HCT116 (cell line): ENCODE measurements at regions not wholly inside any gene's neighbourhood (a gene's known extent, or its start where the extent isn't known, plus 50 kb on each side); places are given as distances from the start of the nearest gene placed in this dataset.
"Not testable (repeated sequence)": the region's sequence is repeated elsewhere in the genome, so short reads cannot be mapped to it uniquely, and the experiment has no call there.

Experiments used
- ATAC-seq: fragments of 200-7000 bp; cut with Tn5 transposase; 2 replicates; pipeline ENCODE4 v1.9.1; 2020; ENCODE audit warnings: mild to moderate bottlenecking, moderate library complexity
- BruUV-seq: library from RNA; stranded (reverse); fragments of 400-500 nt; replicated peaks from 2 replicates; lab custom pipeline; 2021; lab: Mats Ljungman, UMichigan
- CTCF ChIA-PET: fragments of 300-600 bp; sonication (Branson Sonifier 250); formaldehyde crosslinking; loops from one replicate; lab custom pipeline; 2021; ENCODE audit warnings: antibody characterized with exemption; lab: Charles Lee
- POLR2A ChIA-PET: fragments of 300-600, 350-600 bp; sonication (Branson Sonifier 250); formaldehyde crosslinking; loops from one replicate; lab custom pipeline; 2021; ENCODE audit warnings: antibody characterized with exemption; lab: Charles Lee
- RAD21 ChIA-PET, 2 experiments: fragments of 300-600 bp; sonication (Branson Sonifier 250); formaldehyde crosslinking; loops; one replicate each; lab custom pipeline; 2023; ENCODE audit warnings: low total read pairs in 2 of 2; ENCODE audit not compliant: uncharacterized antibody in 2 of 2, unreplicated experiment in 2 of 2, low non-redundant PET in 1 of 2; lab: Charles Lee
- DNase-seq: peaks from one replicate; pipeline ENCODE4 v3.0.0-alpha.2; 2010; ENCODE audit warnings: low read depth, low spot score
- H2AFZ ChIP-seq: fragments of 200-600 bp; shearing (Covaris generic), sonication (generic); 2 replicates; pipeline ENCODE4 v1.6.1; 2017; ENCODE audit warnings: low read depth, mixed run types, mixed read lengths, antibody characterized with exemption, low read length; ENCODE audit not compliant: poor library complexity, severe bottlenecking
- H3K27ac ChIP-seq: 2 replicates; pipeline ENCODE4 v1.5.1; 2012; ENCODE audit warnings: low read depth, low read length
- H3K27me3 ChIP-seq: fragments of 200-600 bp; sonication (generic); 2 replicates; pipeline ENCODE4 v1.6.1; 2016; ENCODE audit warnings: mixed run types, low read length, mixed read lengths; ENCODE audit not compliant: insufficient read depth
- H3K36me3 ChIP-seq, 2 experiments: fragments of 200-500 bp in 1 of 2; fragments of 200-600 bp in 1 of 2; sonication (Bioruptor generic) in 1 of 2; sonication (generic) in 1 of 2; 2 replicates each; pipeline versions ENCODE4 v1.5.1 to v1.6.1; 2014 to 2016; ENCODE audit warnings: low read length in 2 of 2, inconsistent platforms in 1 of 2, mixed read lengths in 1 of 2, mixed run types in 1 of 2; ENCODE audit not compliant: insufficient read depth in 2 of 2, control insufficient read depth in 1 of 2
- H3K4me1 ChIP-seq, 2 experiments: fragments of 200-600 bp in 1 of 2; sonication (generic) in 1 of 2; 2 replicates each; pipeline versions ENCODE4 v1.5.1 to v1.6.1; 2012 to 2017; ENCODE audit warnings: low read length in 2 of 2, inconsistent platforms in 1 of 2, mild to moderate bottlenecking in 1 of 2, mixed read lengths in 1 of 2, mixed run types in 1 of 2, moderate library complexity in 1 of 2; ENCODE audit not compliant: insufficient read depth in 2 of 2, control insufficient read depth in 1 of 2
- H3K4me2 ChIP-seq: fragments of 200-600 bp; sonication (generic); 2 replicates; pipeline ENCODE4 v1.6.1; 2017; ENCODE audit warnings: mixed run types, low read length, mixed read lengths
- H3K4me3 ChIP-seq, 2 experiments: fragments of 200-600 bp in 1 of 2; sonication (generic) in 1 of 2; replicated peaks in 1 of 2; 2 replicates each; pipeline ENCODE4 v1.5.1; 2011 to 2016; ENCODE audit warnings: low read length in 2 of 2, control low read depth in 1 of 2, low read depth in 1 of 2, mild to moderate bottlenecking in 1 of 2, mixed read lengths in 1 of 2, mixed run types in 1 of 2
- H3K79me2 ChIP-seq: fragments of 200-600 bp; sonication (generic); 2 replicates; pipeline ENCODE4 v1.6.1; 2017; ENCODE audit warnings: mild to moderate bottlenecking, mixed run types, low read length, moderate library complexity, mixed read lengths; ENCODE audit not compliant: insufficient read depth
- H3K9ac ChIP-seq: fragments of 200-600 bp; sonication (generic); 2 replicates; pipeline ENCODE4 v1.6.1; 2016; ENCODE audit warnings: low read length, mixed read lengths
- H3K9me2 ChIP-seq: fragments of 200-600 bp; sonication (generic), shearing (Covaris generic); 2 replicates; pipeline ENCODE4 v1.6.1; 2017; ENCODE audit warnings: mixed run types, mild to moderate bottlenecking, moderate library complexity; ENCODE audit not compliant: insufficient read depth
- H3K9me3 ChIP-seq, 2 experiments: fragments of 200-500 bp in 1 of 2; fragments of 200-600 bp in 1 of 2; sonication (Bioruptor generic) in 1 of 2; sonication (generic) in 1 of 2; 2 replicates each; pipeline ENCODE4 v1.6.1; 2014 to 2017; ENCODE audit warnings: low read length in 2 of 2, mixed read lengths in 2 of 2, inconsistent platforms in 1 of 2, low read depth in 1 of 2, mild to moderate bottlenecking in 1 of 2, mixed run types in 1 of 2, moderate library complexity in 1 of 2; ENCODE audit not compliant: control insufficient read depth in 1 of 2, insufficient read depth in 1 of 2
- H4K20me1 ChIP-seq: fragments of 200-600 bp; sonication (generic), shearing (Covaris generic); 2 replicates; pipeline ENCODE4 v1.6.1; 2017; ENCODE audit warnings: mixed run types, mild to moderate bottlenecking, moderate library complexity; ENCODE audit not compliant: insufficient read depth
- intact Hi-C: fragments of 100-400 bp; cut with micrococcal nuclease; formaldehyde crosslinking; loops from 2 replicates; pipeline ENCODE4 v1.10.0; 2022

- H3K9me3 ChIP-seq, H3K36me3 ChIP-seq, H2AFZ ChIP-seq, H3K4me2 ChIP-seq, BruUV-seq, CTCF ChIA-PET, H3K9ac ChIP-seq, DNase-seq, H3K79me2 ChIP-seq, H3K27me3 ChIP-seq, ATAC-seq, RAD21 ChIA-PET, intact Hi-C loops, H4K20me1 ChIP-seq, H3K4me1 ChIP-seq, POLR2A ChIA-PET, H3K9me2 ChIP-seq, H3K4me3 ChIP-seq, H3K27ac ChIP-seq: not testable (repeated sequence)
Observed at GRCh38 chr15:21744245-21744915, 133.2 kb downstream of the POTEB start.

GRCh38 chr15:21742067-21742466, 135.5 kb downstream of the POTEB start:
- BruUV-seq, H3K9me3 ChIP-seq, RAD21 ChIA-PET, DNase-seq, H3K27me3 ChIP-seq, H3K4me3 ChIP-seq, ATAC-seq, intact Hi-C loops, H3K4me2 ChIP-seq, CTCF ChIA-PET, POLR2A ChIA-PET, H4K20me1 ChIP-seq, H2AFZ ChIP-seq, H3K9ac ChIP-seq, H3K36me3 ChIP-seq, H3K9me2 ChIP-seq, H3K27ac ChIP-seq, H3K4me1 ChIP-seq, H3K79me2 ChIP-seq: not testable (repeated sequence)

DNA sequence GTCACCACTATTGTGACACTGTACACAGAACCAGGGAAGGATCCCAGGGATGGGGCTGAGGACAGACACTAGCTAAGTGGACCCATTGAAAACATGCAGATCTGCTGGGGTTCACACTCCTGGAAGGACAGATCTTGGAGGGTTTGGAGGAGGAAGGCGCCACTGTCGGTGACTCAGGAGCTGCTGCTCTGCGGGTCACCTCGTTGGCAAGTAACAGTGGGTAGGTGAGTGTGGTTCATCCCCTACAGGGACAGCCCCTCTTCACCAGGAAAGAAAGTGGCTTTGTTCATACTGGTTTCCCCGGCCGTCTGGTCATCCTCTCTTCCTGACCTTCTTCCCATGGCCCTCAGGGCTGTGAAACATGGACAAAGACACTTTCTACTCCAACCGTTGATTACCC, 139.5 kb downstream of the POTEB start:
- H3K27ac ChIP-seq, RAD21 ChIA-PET, H4K20me1 ChIP-seq, H3K4me2 ChIP-seq, DNase-seq, H3K27me3 ChIP-seq, BruUV-seq, H3K36me3 ChIP-seq, ATAC-seq, H3K4me3 ChIP-seq, H3K9me2 ChIP-seq, H2AFZ ChIP-seq, intact Hi-C loops, H3K4me1 ChIP-seq, CTCF ChIA-PET, H3K79me2 ChIP-seq, H3K9ac ChIP-seq, H3K9me3 ChIP-seq, POLR2A ChIA-PET: not testable (repeated sequence)

GRCh38 chr15:21736443-21736842, 141.1 kb downstream of the POTEB start:
- CTCF ChIA-PET, BruUV-seq, H4K20me1 ChIP-seq, H3K27ac ChIP-seq, H2AFZ ChIP-seq, H3K79me2 ChIP-seq, intact Hi-C loops, H3K36me3 ChIP-seq, H3K27me3 ChIP-seq, H3K4me3 ChIP-seq, POLR2A ChIA-PET, H3K4me1 ChIP-seq, RAD21 ChIA-PET, H3K4me2 ChIP-seq, ATAC-seq, H3K9me2 ChIP-seq, H3K9me3 ChIP-seq, DNase-seq, H3K9ac ChIP-seq: not testable (repeated sequence)
